ENCODE measurements at regions not wholly inside any gene's neighbourhood (a gene's known extent, or its start where the extent isn't known, plus 50 kb on each side); places are given as distances from the start of the nearest gene placed in this dataset.
A peak's percentile ranks its signal among the peaks of the same experiment; 100 is the strongest.

- no peak overlapping the region for H3K4me3 ChIP-seq
- no peaks in the 10 kb centered on the region for H3K4me1 ChIP-seq
- H3K36me3 ChIP-seq: no peaks in the 10 kb centered on the region
- no peak for TF ChIP-seq CTCF (IDR thresholded peaks at IDR 0.05)
- no peak overlapping the region for H3K27ac ChIP-seq
- no peak for ATAC-seq
- H3K27me3 ChIP-seq (ENCODE audit: low read depth): peaks cover 8% of the 10 kb centered on the region
- no peaks in the 10 kb centered on the region for H3K9me3 ChIP-seq
- intact Hi-C loops (cut with DNase I): no loop called here
- no peak for DNase-seq
These were observed 58.7 kb upstream of the LRRN2 start for GRCh38 chr1:204744107-204744779.

- peak; percentile 91 for TF ChIP-seq CTCF (IDR thresholded peaks at IDR 0.05)
- intact Hi-C loops (cut with DNase I): no loop called here
- peaks cover 10% of the 10 kb centered on the region for H3K27me3 ChIP-seq (ENCODE audit: low read depth)
- no peak overlapping the region for H3K4me3 ChIP-seq
- no peak overlapping the region for H3K27ac ChIP-seq
- H3K4me1 ChIP-seq: no peaks in the 10 kb centered on the region
- ATAC-seq: peak; percentile 71 to 85
- no peaks in the 10 kb centered on the region for H3K36me3 ChIP-seq
- no peaks in the 10 kb centered on the region for H3K9me3 ChIP-seq
- DNase-seq: no peak
These were observed 61.4 kb upstream of the LRRN2 start for GRCh38 chr1:204746838-204747442.

- TF ChIP-seq CTCF (IDR thresholded peaks at IDR 0.05): no peak
- no peak for ATAC-seq
- intact Hi-C loops (cut with DNase I): loop anchor here (2.0 kb wide), 1 partner anchor 43 kb away; no protein-coding TSS in a partner anchor
- Histone ChIP-seq H3K9me3 (no peaks in the 10 kb centered on the region), H3K4me1 (no peaks in the 10 kb centered on the region), H3K27ac (no peak overlapping the region), H3K4me3 (no peak overlapping the region), H3K36me3 (no peaks in the 10 kb centered on the region), H3K27me3 (ENCODE audit: low read depth) (peaks cover 13% of the 10 kb centered on the region)
- no peak for DNase-seq
These were observed 65.9 kb upstream of the LRRN2 start for GRCh38 chr1:204751480-204751879.

- ATAC-seq: no peak
- DNase-seq: no peak
These were observed 66.5 kb upstream of the LRRN2 start for GRCh38 chr1:204751883-204752687.

More at GRCh38 chr1:204751883-204752687, 66.5 kb upstream of the LRRN2 start:
- intact Hi-C loops (cut with DNase I): loop anchor here (2.0 kb wide), 1 partner anchor 43 kb away; no protein-coding TSS in a partner anchor
- no peak for TF ChIP-seq CTCF (IDR thresholded peaks at IDR 0.05)
- Histone ChIP-seq H3K4me1 (no peaks in the 10 kb centered on the region), H3K27ac (no peak overlapping the region), H3K27me3 (ENCODE audit: low read depth) (peaks cover 13% of the 10 kb centered on the region), H3K36me3 (no peaks in the 10 kb centered on the region), H3K9me3 (no peaks in the 10 kb centered on the region), H3K4me3 (no peak overlapping the region)
